Esophagus squamous epithelium (tissue), 5 donors: ENCODE measurements at regions not wholly inside any gene's neighbourhood (a gene's known extent, or its start where the extent isn't known, plus 50 kb on each side); places are given as distances from the start of the nearest gene placed in this dataset.
A peak's percentile ranks its signal among the peaks of the same experiment; 100 is the strongest.

ENCODE experiments used
- DNase-seq: peaks from one replicate; lab custom pipeline; 2025; lab: John Stamatoyannopoulos, UW
- H3K27ac ChIP-seq, 4 donors: fragments of 200-600 bp; sonication (generic); one replicate each; pipeline ENCODE4 v1.5.1; 2016 to 2019; ENCODE audit warnings: mild to moderate bottlenecking in 1 of 4
- H3K27me3 ChIP-seq, 4 donors: fragments of 200-600 bp; sonication (generic); 1 replicate in 3 of 4; 2 replicates in 1 of 4; pipeline versions ENCODE4 v1.5.1 to v1.6.0; 2017 to 2021; ENCODE audit warnings: antibody characterized with exemption in 1 of 4
- H3K36me3 ChIP-seq, 3 donors: fragments of 200-600 bp; sonication (generic); one replicate each; pipeline ENCODE4 v1.5.1; 2016 to 2019
- H3K4me1 ChIP-seq, 3 donors: fragments of 200-600 bp; sonication (generic); one replicate each; pipeline ENCODE4 v1.5.1; 2017 to 2019
- H3K4me3 ChIP-seq, 4 donors: fragments of 200-600 bp; sonication (generic); 1 replicate in 3 of 4; 2 replicates in 1 of 4; pipeline ENCODE4 v1.5.1; 2016 to 2019; ENCODE audit warnings: mild to moderate bottlenecking in 2 of 4, moderate library complexity in 1 of 4
- H3K9me3 ChIP-seq, 3 donors: fragments of 200-600 bp; sonication (generic); one replicate each; pipeline ENCODE4 v1.5.1; 2016 to 2019
- CTCF ChIP-seq, 6 experiments: fragments of 450-650 bp in 4 of 6; fragments of 200-600 bp in 2 of 6; sonication (generic) in 2 of 6; IDR thresholded peaks; one replicate each; pipeline ENCODE4 v1.5.1; 2016 to 2019; ENCODE audit warnings: antibody characterized with exemption in 6 of 6, mild to moderate bottlenecking in 4 of 6, moderate library complexity in 4 of 6
- POLR2A ChIP-seq, 4 donors: fragments of 450-650 bp; IDR thresholded peaks; one replicate each; pipeline ENCODE4 v1.6.1; 2017; ENCODE audit warnings: antibody characterized with exemption in 4 of 4, mild to moderate bottlenecking in 4 of 4, moderate library complexity in 3 of 4
- WGBS, 2 donors: methylation state at CpG; one replicate each; pipeline ENCODE4 v1.1.5; 2018; 5-methylcytosine and 5-hydroxymethylcytosine counted together
- intact Hi-C: fragments of 100-400 bp; cut with DNase I; formaldehyde crosslinking; loops from one replicate; pipeline ENCODE4 v1.15.0; 2022
- donor health status: DM: yes; HTN: yes; CAD: no.

DNA sequence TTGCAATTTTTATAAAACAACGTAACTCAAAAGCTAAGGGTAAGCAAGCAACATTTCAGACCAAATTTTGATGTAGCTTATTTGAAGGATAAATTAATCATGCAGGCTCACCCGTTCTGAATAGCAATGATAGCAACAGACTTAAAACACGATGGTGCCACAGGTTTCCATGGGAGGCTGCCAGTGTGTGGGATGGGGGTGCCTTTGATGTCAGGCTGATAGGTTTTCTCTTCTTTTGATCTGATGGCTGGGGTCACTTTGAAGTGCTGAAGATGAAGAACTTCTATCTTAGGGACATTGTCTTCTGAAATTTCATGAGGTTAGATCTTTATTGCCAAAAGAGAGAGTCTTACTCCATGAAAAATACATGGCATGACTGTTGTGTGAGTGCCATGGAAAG lies 206.8 kb downstream of the LPIN1 start:
- WGBS, 2 donors, result 80% methylated on average over 3 of the region's 3 CpGs
- no peaks in the 10 kb centered on the region for H3K9me3 ChIP-seq
- DNase-seq, result no peak
- H3K4me3 ChIP-seq, result no peak overlapping the region
- intact Hi-C loops, result no loop called here
- no peak overlapping the region for H3K27ac ChIP-seq
- TF ChIP-seq CTCF (IDR thresholded peaks at IDR 0.05) (no peak), POLR2A (IDR thresholded peaks at IDR 0.05) (no peak)
- H3K36me3 ChIP-seq, result no peaks in the 10 kb centered on the region
- no peaks in the 10 kb centered on the region for H3K4me1 ChIP-seq
- peaks cover 0 to 10% (median 0%) of the 10 kb centered on the region in 4 donors for H3K27me3 ChIP-seq

- Histone ChIP-seq H3K27ac (peak overlapping the region in 1 of 4 donors; percentile 23), H3K36me3 (no peaks in the 10 kb centered on the region), H3K9me3 (no peaks in the 10 kb centered on the region), H3K27me3 (peaks cover 0 to 10% (median 0%) of the 10 kb centered on the region in 4 donors), H3K4me3 (no peak overlapping the region), H3K4me1 (no peaks in the 10 kb centered on the region)
- no peak for TF ChIP-seq POLR2A (IDR thresholded peaks at IDR 0.05)
- TF ChIP-seq CTCF (IDR thresholded peaks at IDR 0.05), result no peak
- DNase-seq, result no peak
- intact Hi-C loops, result no loop called here
- 42 to 71% methylated on average over 2 of the region's 2 CpGs for WGBS, 2 donors
Observed at GRCh38 chr2:11955314-11955713, 208.9 kb downstream of the LPIN1 start.

DNA sequence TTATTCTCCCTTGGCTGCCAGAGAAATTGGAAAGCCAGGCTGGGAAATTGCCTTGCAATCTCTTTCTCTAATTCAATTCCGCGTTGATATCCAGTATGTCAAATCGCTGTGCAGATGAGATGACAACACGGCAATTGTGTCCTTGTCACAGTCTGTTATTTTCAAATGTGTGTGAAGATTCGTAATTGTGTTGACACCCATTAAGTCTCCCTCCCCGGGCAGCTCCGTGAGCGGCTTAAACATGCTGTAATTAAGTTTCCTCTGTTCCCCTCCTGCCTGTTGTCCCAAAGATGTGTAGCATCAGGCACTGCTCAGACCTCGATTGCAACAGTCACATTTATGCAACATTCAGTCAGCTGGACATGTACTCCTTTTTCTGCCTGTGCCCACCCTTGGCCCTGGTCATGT lies 209.5 kb downstream of the LPIN1 start:
- Histone ChIP-seq H3K36me3 (no peaks in the 10 kb centered on the region), H3K9me3 (no peaks in the 10 kb centered on the region), H3K4me1 (no peaks in the 10 kb centered on the region), H3K27ac (peak overlapping the region in 1 of 4 donors; percentile 23), H3K4me3 (no peak overlapping the region), H3K27me3 (peaks cover 0 to 10% (median 0%) of the 10 kb centered on the region in 4 donors)
- no peak for DNase-seq
- 76 to 84% methylated on average over 9 of the region's 9 CpGs for WGBS, 2 donors
- intact Hi-C loops, result no loop called here
- TF ChIP-seq CTCF (IDR thresholded peaks at IDR 0.05) (no peak), POLR2A (IDR thresholded peaks at IDR 0.05) (no peak)

GRCh38 chr2:11962707-11963328 lies 216.4 kb downstream of the LPIN1 start:
- H3K9me3 ChIP-seq, result no peaks in the 10 kb centered on the region
- H3K4me3 ChIP-seq, result no peak overlapping the region
- peaks cover 0 to 5% (median under 1%) of the 10 kb centered on the region in 3 donors for H3K4me1 ChIP-seq
- 94% methylated on average over 10 of the region's 10 CpGs for WGBS, 2 donors
- H3K27me3 ChIP-seq, result no peaks in the 10 kb centered on the region
- no peak overlapping the region for H3K27ac ChIP-seq
- DNase-seq, result no peak
- intact Hi-C loops, result no loop called here
- no peaks in the 10 kb centered on the region for H3K36me3 ChIP-seq
- TF ChIP-seq POLR2A (IDR thresholded peaks at IDR 0.05), result no peak
- no peak for TF ChIP-seq CTCF (IDR thresholded peaks at IDR 0.05)

GRCh38 chr2:11963966-11964365 lies 217.5 kb downstream of the LPIN1 start:
- TF ChIP-seq CTCF (IDR thresholded peaks at IDR 0.05) (no peak), POLR2A (IDR thresholded peaks at IDR 0.05) (no peak)
- no peak overlapping the region for H3K4me3 ChIP-seq
- no peaks in the 10 kb centered on the region for H3K9me3 ChIP-seq
- H3K27ac ChIP-seq, result no peak overlapping the region
- H3K4me1 ChIP-seq, result peaks cover 0 to 16% (median 4%) of the 10 kb centered on the region in 3 donors
- intact Hi-C loops, result no loop called here
- no peaks in the 10 kb centered on the region for H3K36me3 ChIP-seq
- H3K27me3 ChIP-seq, result no peaks in the 10 kb centered on the region
- DNase-seq, result no peak
- 45 to 56% methylated on average over 1 of the region's 1 CpG for WGBS, 2 donors
